ENCODE measurements at regions not wholly inside any gene's neighbourhood (a gene's known extent, or its start where the extent isn't known, plus 50 kb on each side); places are given as distances from the start of the nearest gene placed in this dataset.

DNA sequence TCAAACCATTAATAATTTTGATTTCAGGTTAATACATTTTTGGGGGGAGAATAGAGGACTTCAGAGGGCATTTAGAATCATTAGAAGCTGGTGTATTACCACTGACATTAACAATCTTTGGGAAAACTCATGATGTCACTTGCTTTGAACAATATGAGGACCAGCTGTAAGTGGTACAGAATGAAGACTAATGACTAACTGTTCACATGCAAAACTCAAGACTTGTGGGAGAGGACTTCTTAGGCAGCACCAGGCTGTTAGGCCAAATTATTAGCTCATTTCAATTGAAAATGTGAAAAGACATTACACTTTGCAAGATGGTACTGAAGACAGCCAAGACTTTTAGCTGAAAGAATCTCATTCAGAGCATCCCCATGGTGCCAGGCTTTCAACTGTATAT is 426.2 kb upstream of the ADAMTS9 start:
- TF ChIP-seq FOXM1 (IDR thresholded peaks at IDR 0.05; ENCODE audit: low read depth, low read length) (no peak), ZNF274 (IDR thresholded peaks at IDR 0.05; ENCODE audit: insufficient read depth, insufficient read length) (no peak), ETV6 (conservative IDR thresholded peaks at IDR 0.05 in 1 of 2, IDR thresholded peaks at IDR 0.05 in 1 of 2; ENCODE audit: borderline replicate concordance in 1 of 2, low read depth in 1 of 2) (no peak), POLR2A (IDR thresholded peaks at IDR 0.05; ENCODE audit: low read depth, low read length) (no peak), POLR2AphosphoS5 (IDR thresholded peaks at IDR 0.05; ENCODE audit: low read length) (no peak), NR2C1 (IDR thresholded peaks at IDR 0.05) (no peak)
- TF ChIP-seq, protein P1, sequence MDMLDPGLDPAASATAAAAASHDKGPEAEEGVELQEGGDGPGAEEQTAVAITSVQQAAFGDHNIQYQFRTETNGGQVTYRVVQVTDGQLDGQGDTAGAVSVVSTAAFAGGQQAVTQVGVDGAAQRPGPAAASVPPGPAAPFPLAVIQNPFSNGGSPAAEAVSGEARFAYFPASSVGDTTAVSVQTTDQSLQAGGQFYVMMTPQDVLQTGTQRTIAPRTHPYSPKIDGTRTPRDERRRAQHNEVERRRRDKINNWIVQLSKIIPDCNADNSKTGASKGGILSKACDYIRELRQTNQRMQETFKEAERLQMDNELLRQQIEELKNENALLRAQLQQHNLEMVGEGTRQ (IDR thresholded peaks at IDR 0.05; ENCODE audit: borderline replicate concordance, low read depth, low read length): no peak
- TF ChIP-seq, protein P2, sequence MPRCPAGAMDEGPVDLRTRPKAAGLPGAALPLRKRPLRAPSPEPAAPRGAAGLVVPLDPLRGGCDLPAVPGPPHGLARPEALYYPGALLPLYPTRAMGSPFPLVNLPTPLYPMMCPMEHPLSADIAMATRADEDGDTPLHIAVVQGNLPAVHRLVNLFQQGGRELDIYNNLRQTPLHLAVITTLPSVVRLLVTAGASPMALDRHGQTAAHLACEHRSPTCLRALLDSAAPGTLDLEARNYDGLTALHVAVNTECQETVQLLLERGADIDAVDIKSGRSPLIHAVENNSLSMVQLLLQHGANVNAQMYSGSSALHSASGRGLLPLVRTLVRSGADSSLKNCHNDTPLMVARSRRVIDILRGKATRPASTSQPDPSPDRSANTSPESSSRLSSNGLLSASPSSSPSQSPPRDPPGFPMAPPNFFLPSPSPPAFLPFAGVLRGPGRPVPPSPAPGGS (IDR thresholded peaks at IDR 0.05; ENCODE audit: borderline replicate concordance, insufficient read depth, low read depth, low read length, poor library complexity, severe bottlenecking): no peak
- TF ChIP-seq, protein P3, sequence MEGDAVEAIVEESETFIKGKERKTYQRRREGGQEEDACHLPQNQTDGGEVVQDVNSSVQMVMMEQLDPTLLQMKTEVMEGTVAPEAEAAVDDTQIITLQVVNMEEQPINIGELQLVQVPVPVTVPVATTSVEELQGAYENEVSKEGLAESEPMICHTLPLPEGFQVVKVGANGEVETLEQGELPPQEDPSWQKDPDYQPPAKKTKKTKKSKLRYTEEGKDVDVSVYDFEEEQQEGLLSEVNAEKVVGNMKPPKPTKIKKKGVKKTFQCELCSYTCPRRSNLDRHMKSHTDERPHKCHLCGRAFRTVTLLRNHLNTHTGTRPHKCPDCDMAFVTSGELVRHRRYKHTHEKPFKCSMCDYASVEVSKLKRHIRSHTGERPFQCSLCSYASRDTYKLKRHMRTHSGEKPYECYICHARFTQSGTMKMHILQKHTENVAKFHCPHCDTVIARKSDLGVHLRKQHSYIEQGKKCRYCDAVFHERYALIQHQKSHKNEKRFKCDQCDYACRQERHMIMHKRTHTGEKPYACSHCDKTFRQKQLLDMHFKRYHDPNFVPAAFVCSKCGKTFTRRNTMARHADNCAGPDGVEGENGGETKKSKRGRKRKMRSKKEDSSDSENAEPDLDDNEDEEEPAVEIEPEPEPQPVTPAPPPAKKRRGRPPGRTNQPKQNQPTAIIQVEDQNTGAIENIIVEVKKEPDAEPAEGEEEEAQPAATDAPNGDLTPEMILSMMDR (IDR thresholded peaks at IDR 0.05 in 2 of 3, conservative IDR thresholded peaks at IDR 0.05 in 1 of 3; ENCODE audit: control insufficient read depth in 2 of 3, extremely low read depth in 1 of 3, insufficient read depth in 1 of 3, low read depth in 3 of 3, low read length in 3 of 3): no peak

Data from GM12878 (cell line).